Activated CD4-positive, alpha-beta T cell treated with anti-CD3 and anti-CD28 coated beads, Interleukin-2, amount 10 ng/mL, durations not matched to agents 7 days and 5 days (primary cell): ENCODE measurements at regions not wholly inside any gene's neighbourhood (a gene's known extent, or its start where the extent isn't known, plus 50 kb on each side); places are given as distances from the start of the nearest gene placed in this dataset.

Experiments used
- CTCF ChIA-PET: fragments of 350-600 bp; sonication (Branson Sonifier 250); formaldehyde crosslinking; loops from one replicate; lab custom pipeline; 2021; ENCODE audit warnings: antibody characterized with exemption; lab: Charles Lee
- POLR2A ChIA-PET: fragments of 350-600 bp; sonication (Branson Sonifier 250); formaldehyde crosslinking; loops from one replicate; lab custom pipeline; 2021; ENCODE audit warnings: antibody characterized with exemption; lab: Charles Lee
- DNase-seq: peaks from one replicate; pipeline ENCODE4 v3.0.0-alpha.2; 2020
- H3K27ac Mint-ChIP-seq: one replicate; pipeline ENCODE4 v1.8.0; 2021; ENCODE audit warnings: mild to moderate bottlenecking, moderate library complexity, mixed read lengths
- H3K27me3 Mint-ChIP-seq: one replicate; pipeline ENCODE4 v1.8.0; 2021; ENCODE audit warnings: mixed read lengths
- H3K36me3 Mint-ChIP-seq: one replicate; pipeline ENCODE4 v1.8.0; 2021; ENCODE audit warnings: low read depth, mixed read lengths
- H3K4me1 Mint-ChIP-seq: one replicate; pipeline ENCODE4 v1.8.0; 2021; ENCODE audit warnings: mixed read lengths
- H3K4me3 Mint-ChIP-seq: one replicate; pipeline ENCODE4 v1.8.0; 2021; ENCODE audit warnings: mild to moderate bottlenecking, moderate library complexity, mixed read lengths
- H3K9me3 Mint-ChIP-seq: one replicate; pipeline ENCODE4 v1.8.0; 2021; ENCODE audit warnings: mixed read lengths

DNA sequence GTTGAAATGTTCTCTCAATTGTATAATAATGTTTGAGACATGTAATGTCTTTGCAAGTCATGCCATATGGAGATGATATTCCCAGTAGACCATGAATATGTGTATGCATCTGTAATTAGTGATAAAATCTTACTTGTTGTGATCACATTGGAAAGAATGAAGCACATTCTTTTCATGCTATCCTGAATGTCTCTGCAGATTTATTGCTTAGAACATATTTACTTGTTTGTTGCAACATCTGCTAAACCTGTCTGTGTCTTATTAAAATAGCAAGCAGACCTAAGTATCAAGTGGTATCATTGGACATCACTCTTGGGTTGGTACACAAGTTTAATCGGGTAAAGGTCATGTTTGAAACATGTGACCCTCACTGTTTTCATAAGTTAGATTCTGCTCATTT is 265.5 kb upstream of the CD180 start:
- no peak for DNase-seq
- Mint-ChIP-seq H3K4me3 (no peak overlapping the region), H3K27ac (no peak overlapping the region), H3K36me3 (no peaks in the 10 kb centered on the region), H3K27me3 (no peaks in the 10 kb centered on the region), H3K4me1 (no peaks in the 10 kb centered on the region), H3K9me3 (no peaks in the 10 kb centered on the region)
- ChIA-PET CTCF (no interaction called here), POLR2A (no interaction called here)

DNA sequence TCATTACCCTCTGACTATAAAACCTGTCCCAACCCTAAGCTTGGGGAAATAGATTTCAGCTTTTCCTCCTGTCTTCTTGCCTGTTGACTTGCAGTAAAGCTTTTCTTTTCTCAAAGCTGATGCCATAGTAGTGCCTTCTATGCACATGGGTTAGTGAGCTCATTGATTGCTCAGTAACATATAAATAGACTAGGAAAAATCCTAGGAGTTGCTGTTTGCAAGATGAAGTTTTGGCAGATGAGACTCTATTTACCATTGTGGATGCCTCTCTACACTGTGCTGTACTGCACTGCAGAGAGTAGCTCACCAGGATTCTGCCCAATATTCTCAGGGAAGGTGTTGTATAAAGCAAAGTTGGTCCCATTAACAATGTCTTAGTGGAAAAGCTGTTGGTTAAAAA is 262.7 kb upstream of the CD180 start:
- CTCF ChIA-PET, result no interaction called here
- H3K27me3 Mint-ChIP-seq, result no peaks in the 10 kb centered on the region
- POLR2A ChIA-PET, result no interaction called here
- no peaks in the 10 kb centered on the region for H3K36me3 Mint-ChIP-seq
- no peaks in the 10 kb centered on the region for H3K9me3 Mint-ChIP-seq
- no peaks in the 10 kb centered on the region for H3K4me1 Mint-ChIP-seq
- no peak for DNase-seq
- no peak overlapping the region for H3K4me3 Mint-ChIP-seq
- H3K27ac Mint-ChIP-seq, result no peak overlapping the region

DNA sequence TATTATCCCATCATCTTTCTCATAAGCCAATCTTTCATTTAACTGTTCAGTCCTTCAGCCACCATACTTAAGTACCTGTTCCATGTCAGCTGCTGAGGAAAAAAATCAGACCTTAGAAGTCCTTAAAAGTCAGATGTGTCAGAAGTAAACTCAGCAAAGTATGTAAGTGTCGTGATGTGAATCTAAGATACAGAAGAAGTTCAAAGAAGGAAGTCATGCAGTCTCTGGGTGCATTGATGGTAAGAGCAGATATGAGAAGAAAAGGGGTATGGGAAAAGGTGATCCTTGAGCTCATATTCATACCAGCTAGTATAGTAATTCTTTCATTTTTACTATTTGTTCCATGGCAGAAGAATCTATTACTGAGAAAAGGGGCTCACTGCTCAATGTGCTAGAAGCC is 259.4 kb upstream of the CD180 start:
- no peak overlapping the region for H3K27ac Mint-ChIP-seq
- CTCF ChIA-PET, result interaction anchor here (0.6 kb wide), 1 partner anchor 785 kb away, joined by 3 read pairs; no protein-coding TSS in a partner anchor
- H3K27me3 Mint-ChIP-seq, result no peaks in the 10 kb centered on the region
- H3K36me3 Mint-ChIP-seq, result no peaks in the 10 kb centered on the region
- H3K4me3 Mint-ChIP-seq, result no peak overlapping the region
- POLR2A ChIA-PET, result no interaction called here
- no peak for DNase-seq
- H3K4me1 Mint-ChIP-seq, result no peaks in the 10 kb centered on the region
- no peaks in the 10 kb centered on the region for H3K9me3 Mint-ChIP-seq

DNA sequence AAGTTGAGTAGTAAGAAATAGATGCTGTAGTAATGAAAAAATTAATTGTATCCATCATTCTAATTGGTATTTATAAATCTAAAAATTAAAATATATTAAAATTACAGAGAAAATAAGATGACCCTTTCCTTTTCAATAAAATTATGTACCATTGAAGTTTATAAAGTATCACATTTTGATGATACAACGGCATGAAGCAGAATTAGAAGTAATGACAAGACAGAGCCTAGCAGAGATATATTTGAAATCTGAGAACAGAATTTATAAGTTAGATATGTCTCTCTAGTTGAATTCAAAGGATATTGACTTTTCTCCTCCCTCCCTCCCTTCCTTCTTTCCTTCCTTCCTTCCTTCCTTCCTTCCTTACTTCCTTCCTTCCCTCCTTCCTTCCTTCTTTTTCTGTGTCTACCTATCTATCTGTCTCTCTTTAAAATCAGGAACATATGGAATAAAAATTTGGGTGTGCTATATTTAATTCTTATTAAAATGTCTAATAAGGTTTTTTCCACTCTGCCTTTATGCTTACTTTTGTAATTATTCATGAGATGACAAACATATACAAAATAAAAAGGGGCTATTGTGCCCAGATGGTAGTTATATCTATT is 258.5 kb upstream of the CD180 start:
- Mint-ChIP-seq H3K4me1 (no peaks in the 10 kb centered on the region), H3K4me3 (no peak overlapping the region), H3K27me3 (no peaks in the 10 kb centered on the region), H3K36me3 (no peaks in the 10 kb centered on the region), H3K27ac (no peak overlapping the region), H3K9me3 (no peaks in the 10 kb centered on the region)
- POLR2A ChIA-PET, result no interaction called here
- CTCF ChIA-PET, result no interaction called here
- no peak for DNase-seq

DNA sequence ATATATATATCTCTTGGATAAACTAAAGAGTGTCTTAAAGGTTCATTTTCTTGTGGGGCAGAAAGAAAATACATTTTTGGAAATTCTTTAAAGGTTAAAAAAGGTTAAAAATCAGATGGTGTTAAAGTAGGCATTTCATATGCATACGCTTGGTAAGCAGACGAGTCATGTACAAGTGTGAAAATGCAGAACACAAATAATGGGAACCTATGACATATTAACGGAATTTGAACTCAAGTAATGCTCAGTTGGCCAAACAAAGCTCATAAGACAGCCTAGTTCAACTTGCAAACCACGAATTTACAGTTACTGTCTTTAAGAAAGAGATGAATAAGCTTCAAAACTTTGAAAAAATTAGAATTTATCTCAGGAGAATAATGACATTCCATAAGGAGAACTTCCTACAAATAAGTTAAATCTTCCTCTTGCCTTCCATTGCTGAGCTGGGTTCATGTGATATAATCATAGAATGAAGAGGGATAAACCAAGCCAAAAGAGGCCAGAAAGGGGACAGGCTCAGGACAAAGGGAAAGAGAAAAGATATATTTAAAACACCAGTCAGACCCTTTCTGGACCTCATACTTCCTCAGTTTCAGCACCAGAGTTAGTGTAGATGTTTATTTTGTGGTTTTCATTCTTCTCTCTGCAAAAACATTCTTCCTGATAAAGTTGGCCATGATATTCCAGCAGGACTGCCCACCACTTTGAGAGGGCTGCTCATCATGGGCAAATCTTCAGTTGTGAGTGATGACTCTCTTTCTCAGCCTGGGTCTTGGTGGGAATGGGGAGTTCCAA is 256.7 kb upstream of the CD180 start:
- Mint-ChIP-seq H3K27me3 (no peaks in the 10 kb centered on the region), H3K4me1 (no peaks in the 10 kb centered on the region), H3K27ac (no peak overlapping the region), H3K4me3 (no peak overlapping the region), H3K36me3 (no peaks in the 10 kb centered on the region), H3K9me3 (no peaks in the 10 kb centered on the region)
- ChIA-PET POLR2A (no interaction called here), CTCF (no interaction called here)
- DNase-seq, result no peak

DNA sequence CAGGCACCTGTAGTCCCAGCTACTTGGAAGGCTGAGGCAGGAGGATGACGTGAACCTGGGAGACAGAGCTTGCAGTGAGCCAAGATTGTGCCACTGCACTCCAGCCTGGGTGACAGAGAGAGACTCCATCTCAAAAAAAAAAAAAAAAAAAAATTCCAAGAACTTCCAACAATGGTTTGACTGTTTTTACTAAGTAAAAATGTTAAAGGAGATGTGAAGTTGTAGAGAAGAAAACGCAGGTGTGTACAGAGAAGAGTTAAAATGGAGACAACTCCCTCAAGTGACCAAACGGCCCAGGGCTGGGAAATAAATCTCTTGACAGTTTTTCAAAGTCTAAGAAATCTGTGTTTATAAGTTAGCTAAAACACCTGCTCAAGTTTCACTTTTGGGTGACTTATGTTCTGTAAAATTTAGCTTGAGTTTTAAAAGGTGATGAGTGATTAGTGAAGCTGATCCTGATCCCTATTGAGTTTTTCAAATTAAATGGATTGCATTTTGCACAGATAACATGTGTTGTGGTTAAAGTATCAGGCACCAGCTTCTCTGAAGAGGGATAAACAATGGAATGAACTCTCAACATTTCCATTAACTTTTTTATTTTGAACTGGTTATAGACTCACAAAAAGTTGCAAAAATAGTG is 255.2 kb upstream of the CD180 start:
- no peaks in the 10 kb centered on the region for H3K27me3 Mint-ChIP-seq
- POLR2A ChIA-PET, result no interaction called here
- H3K27ac Mint-ChIP-seq, result no peak overlapping the region
- no peak overlapping the region for H3K4me3 Mint-ChIP-seq
- H3K9me3 Mint-ChIP-seq, result no peaks in the 10 kb centered on the region
- CTCF ChIA-PET, result interaction anchor here (0.7 to 0.8 kb wide), 2 partner anchors 44 to 552 kb away, joined by 3 to 4 read pairs; no protein-coding TSS in a partner anchor
- no peak for DNase-seq
- no peaks in the 10 kb centered on the region for H3K36me3 Mint-ChIP-seq
- H3K4me1 Mint-ChIP-seq, result no peaks in the 10 kb centered on the region

DNA sequence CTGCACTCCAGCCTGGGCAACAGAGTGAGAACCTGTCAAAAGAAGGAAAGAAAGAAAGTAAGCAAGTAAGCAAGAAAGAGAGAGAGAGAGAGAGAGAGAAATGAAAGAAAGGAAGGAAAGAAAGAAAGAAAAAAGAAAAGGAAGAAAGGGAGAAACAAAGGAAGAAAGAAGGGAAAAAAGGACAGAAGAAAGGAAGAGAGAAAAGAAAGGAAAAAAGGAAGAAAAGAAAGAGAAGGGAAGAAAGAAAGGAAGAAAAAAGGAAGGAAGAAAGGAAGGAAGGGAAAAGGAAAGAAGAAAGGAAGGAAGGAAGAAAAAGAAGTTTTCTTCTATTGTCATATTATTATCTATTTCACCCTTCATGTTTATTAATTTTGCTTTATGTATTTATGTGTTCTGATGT is 251.1 kb upstream of the CD180 start:
- H3K27ac Mint-ChIP-seq, result no peak overlapping the region
- ChIA-PET CTCF (no interaction called here), POLR2A (no interaction called here)
- no peaks in the 10 kb centered on the region for H3K9me3 Mint-ChIP-seq
- no peak for DNase-seq
- no peak overlapping the region for H3K4me3 Mint-ChIP-seq
- no peaks in the 10 kb centered on the region for H3K27me3 Mint-ChIP-seq
- H3K4me1 Mint-ChIP-seq, result no peaks in the 10 kb centered on the region
- H3K36me3 Mint-ChIP-seq, result no peaks in the 10 kb centered on the region

DNA sequence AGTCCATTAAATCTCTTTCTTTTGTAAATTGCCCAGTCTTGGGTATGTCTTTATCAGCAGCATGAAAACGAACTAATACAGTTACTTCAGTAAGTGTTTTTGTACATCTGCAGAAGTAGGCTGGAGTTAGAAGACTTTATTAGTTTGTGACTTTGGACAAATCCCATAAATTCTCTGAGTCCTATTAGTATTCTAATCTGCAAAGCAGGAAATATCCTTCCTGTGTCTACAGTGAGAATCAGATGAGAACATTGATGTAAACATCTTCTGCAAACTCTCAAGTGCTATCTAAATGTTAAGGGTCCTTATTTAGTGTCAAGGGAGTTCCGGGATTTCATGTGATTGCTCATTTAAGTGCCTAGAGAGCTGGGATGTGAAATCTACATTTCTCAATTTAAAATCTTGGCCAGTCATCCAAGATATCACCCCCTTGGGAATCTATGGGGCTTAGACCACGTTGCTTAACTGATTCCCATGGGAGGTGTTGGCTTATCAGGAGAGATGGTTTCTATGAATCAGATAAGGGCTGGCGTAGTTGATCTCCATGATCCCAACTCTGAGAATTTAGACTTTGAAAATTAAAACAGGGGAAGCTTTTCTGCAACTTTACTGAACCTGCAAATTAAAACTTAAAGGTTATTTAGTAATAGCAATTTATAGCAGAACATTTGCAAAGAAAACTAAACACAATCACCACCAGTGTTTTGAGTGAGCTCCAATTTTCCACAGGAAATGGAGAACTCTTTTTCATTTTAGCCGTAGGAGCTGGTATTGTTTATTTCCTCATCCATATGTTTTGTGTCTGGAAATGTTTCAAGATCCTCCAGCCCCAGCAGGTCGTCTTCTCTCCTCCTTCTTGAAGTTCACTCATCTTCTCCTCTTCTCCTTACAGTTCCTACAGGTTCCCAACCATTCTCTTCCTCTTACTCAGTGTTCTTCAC is 241.6 kb upstream of the CD180 start:
- H3K27ac Mint-ChIP-seq, result no peak overlapping the region
- no peaks in the 10 kb centered on the region for H3K36me3 Mint-ChIP-seq
- no peak overlapping the region for H3K4me3 Mint-ChIP-seq
- DNase-seq, result no peak
- no peaks in the 10 kb centered on the region for H3K27me3 Mint-ChIP-seq
- ChIA-PET POLR2A (no interaction called here), CTCF (no interaction called here)
- peaks cover 2% of the 10 kb centered on the region for H3K9me3 Mint-ChIP-seq
- no peaks in the 10 kb centered on the region for H3K4me1 Mint-ChIP-seq

DNA sequence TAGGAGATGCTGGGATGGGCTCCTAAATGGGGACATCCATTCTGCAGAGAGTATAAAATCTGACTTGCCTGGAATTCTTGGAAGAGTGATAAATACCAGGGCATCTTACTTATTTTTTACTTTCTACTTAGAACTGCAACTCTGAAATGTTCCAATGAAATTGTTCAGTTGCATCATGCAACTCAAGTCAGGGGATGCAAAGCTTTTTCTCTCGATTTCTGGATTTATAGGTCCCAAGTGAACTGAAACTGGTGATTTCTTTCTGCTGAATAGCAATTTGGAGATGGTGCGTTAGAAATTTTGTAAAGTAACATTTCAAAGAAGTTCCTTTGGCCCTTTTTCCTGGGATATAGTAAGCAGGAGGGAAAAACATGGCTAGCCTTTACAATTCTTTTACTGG is 238.4 kb upstream of the CD180 start:
- H3K27ac Mint-ChIP-seq, result no peak overlapping the region
- CTCF ChIA-PET, result no interaction called here
- H3K27me3 Mint-ChIP-seq, result no peaks in the 10 kb centered on the region
- no peak overlapping the region for H3K4me3 Mint-ChIP-seq
- DNase-seq, result no peak
- peaks cover 2% of the 10 kb centered on the region for H3K9me3 Mint-ChIP-seq
- H3K4me1 Mint-ChIP-seq, result no peaks in the 10 kb centered on the region
- H3K36me3 Mint-ChIP-seq, result no peaks in the 10 kb centered on the region
- POLR2A ChIA-PET, result no interaction called here

DNA sequence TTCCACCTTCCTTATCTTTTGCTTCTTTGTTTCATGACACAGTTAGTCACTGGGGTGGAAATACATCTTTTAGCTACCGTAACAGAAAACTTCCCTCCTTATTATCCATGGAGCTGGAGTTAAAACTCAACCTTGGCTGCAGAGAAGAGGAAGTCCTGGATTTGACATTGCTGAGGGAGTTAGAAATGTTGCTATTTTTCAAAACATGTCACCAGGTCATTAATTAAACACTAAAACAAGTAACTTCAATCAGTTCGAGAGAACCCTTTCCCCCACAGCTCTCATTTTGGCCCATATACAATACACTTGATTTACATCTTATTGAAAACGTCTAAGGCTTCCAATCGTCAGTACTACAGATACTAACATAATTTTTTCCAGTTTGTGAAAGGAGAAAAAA is 237.9 kb upstream of the CD180 start:
- Mint-ChIP-seq H3K4me3 (no peak overlapping the region), H3K36me3 (no peaks in the 10 kb centered on the region), H3K4me1 (no peaks in the 10 kb centered on the region), H3K27me3 (no peaks in the 10 kb centered on the region), H3K9me3 (peaks cover 2% of the 10 kb centered on the region), H3K27ac (no peak overlapping the region)
- POLR2A ChIA-PET, result no interaction called here
- DNase-seq, result no peak
- CTCF ChIA-PET, result no interaction called here

DNA sequence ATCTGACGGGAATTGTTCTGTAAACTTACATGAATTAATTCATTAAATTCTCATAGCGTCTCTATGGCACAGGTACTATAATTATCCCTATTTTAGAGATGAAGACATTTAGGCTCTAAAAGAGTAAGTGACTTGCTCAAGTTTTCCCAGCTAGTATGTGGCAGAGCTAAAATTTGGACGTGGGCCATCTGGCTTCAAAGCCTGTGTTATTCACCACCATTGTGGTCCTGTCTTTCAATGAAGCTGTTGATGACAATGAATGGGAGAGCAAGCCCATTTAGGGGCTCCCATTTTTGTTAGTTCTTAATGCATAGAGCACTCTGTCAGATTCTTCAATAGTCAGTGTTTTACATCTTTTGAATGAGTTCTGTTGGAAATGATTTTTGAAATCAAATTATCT is 236.0 kb upstream of the CD180 start:
- Mint-ChIP-seq H3K9me3 (no peaks in the 10 kb centered on the region), H3K27ac (no peak overlapping the region), H3K4me1 (no peaks in the 10 kb centered on the region), H3K27me3 (no peaks in the 10 kb centered on the region), H3K36me3 (no peaks in the 10 kb centered on the region), H3K4me3 (no peak overlapping the region)
- CTCF ChIA-PET, result interaction anchor here (1.1 kb wide), 2 partner anchors 13 to 788 kb away, joined by 3 to 4 read pairs; no protein-coding TSS in a partner anchor
- POLR2A ChIA-PET, result no interaction called here
- DNase-seq, result no peak

DNA sequence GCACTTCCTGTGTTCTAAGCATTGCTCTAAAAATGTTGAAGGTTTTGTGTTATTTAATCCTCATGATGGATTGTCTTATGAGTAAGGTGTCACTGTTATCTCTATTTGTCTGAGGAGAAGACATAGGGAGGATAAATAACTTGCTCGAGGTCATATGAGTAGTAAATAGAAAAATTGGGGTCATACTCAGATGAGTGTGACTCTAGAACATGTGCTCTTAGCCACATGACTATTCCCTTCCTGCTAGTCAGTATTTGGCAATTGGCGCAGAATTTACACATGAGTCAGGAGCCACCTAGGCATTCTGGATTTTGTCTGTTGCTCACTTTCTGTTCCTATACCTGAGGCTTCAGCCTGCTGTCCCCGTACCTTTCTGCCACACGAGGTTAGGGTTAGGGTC is 234.6 kb upstream of the CD180 start:
- DNase-seq, result no peak
- CTCF ChIA-PET, result no interaction called here
- Mint-ChIP-seq H3K27me3 (no peaks in the 10 kb centered on the region), H3K4me1 (no peaks in the 10 kb centered on the region), H3K4me3 (no peak overlapping the region), H3K27ac (no peak overlapping the region), H3K9me3 (no peaks in the 10 kb centered on the region), H3K36me3 (no peaks in the 10 kb centered on the region)
- POLR2A ChIA-PET, result no interaction called here
